Mucosa of descending colon (tissue), 3 donors: ENCODE measurements at regions not wholly inside any gene's neighbourhood (a gene's known extent, or its start where the extent isn't known, plus 50 kb on each side); places are given as distances from the start of the nearest gene placed in this dataset.
A peak's percentile ranks its signal among the peaks of the same experiment; 100 is the strongest.

Experiments used
- ATAC-seq: fragments of 200-7000 bp; cut with Tn5 transposase; one replicate; pipeline ENCODE4 v1.9.1; 2020; ENCODE audit warnings: mild to moderate bottlenecking, moderate library complexity
- DNase-seq, 3 donors: peaks; one replicate each; pipeline ENCODE4 v3.0.0-alpha.2; 2020
- H3K36me3 ChIP-seq: fragments of 200-600 bp; one replicate; pipeline ENCODE4 v1.8.0; 2021; ENCODE audit warnings: low read depth, mild to moderate bottlenecking
- H3K4me1 ChIP-seq: fragments of 200-600 bp; one replicate; pipeline ENCODE4 v1.8.0; 2021; ENCODE audit warnings: low read depth, mild to moderate bottlenecking
- H3K4me3 ChIP-seq: fragments of 200-600 bp; one replicate; pipeline ENCODE4 v1.8.0; 2021; ENCODE audit warnings: mild to moderate bottlenecking
- H3K9me3 ChIP-seq: fragments of 200-600 bp; one replicate; pipeline ENCODE4 v1.8.0; 2021; ENCODE audit warnings: mild to moderate bottlenecking
- intact Hi-C, 2 donors: fragments of 100-400 bp; cut with DNase I in 1 of 2; cut with micrococcal nuclease in 1 of 2; formaldehyde crosslinking; loops; one replicate each; pipeline versions ENCODE4 v1.11.0 to v1.11.1; 2022; cut with DNase I, micrococcal nuclease
- TF ChIP-seq, protein P1 (sequence below): fragments of 200-600 bp; IDR thresholded peaks from one replicate; pipeline ENCODE4 v1.8.0; 2022; ENCODE audit warnings: antibody characterized with exemption, mild to moderate bottlenecking
- donor health status: DM: no; HTN: no; CAD: no; lungs with moderate emphysema.
- donor health status: DM: no; HTN: no; CAD: no.
- donor health status: DM: no; HTN: yes; CAD: no.

- TF ChIP-seq, protein P1, sequence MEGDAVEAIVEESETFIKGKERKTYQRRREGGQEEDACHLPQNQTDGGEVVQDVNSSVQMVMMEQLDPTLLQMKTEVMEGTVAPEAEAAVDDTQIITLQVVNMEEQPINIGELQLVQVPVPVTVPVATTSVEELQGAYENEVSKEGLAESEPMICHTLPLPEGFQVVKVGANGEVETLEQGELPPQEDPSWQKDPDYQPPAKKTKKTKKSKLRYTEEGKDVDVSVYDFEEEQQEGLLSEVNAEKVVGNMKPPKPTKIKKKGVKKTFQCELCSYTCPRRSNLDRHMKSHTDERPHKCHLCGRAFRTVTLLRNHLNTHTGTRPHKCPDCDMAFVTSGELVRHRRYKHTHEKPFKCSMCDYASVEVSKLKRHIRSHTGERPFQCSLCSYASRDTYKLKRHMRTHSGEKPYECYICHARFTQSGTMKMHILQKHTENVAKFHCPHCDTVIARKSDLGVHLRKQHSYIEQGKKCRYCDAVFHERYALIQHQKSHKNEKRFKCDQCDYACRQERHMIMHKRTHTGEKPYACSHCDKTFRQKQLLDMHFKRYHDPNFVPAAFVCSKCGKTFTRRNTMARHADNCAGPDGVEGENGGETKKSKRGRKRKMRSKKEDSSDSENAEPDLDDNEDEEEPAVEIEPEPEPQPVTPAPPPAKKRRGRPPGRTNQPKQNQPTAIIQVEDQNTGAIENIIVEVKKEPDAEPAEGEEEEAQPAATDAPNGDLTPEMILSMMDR = no peak
- intact Hi-C loops = no loop called here
- Histone ChIP-seq H3K4me3 (no peak overlapping the region), H3K9me3 (no peaks in the 10 kb centered on the region), H3K4me1 (no peaks in the 10 kb centered on the region), H3K36me3 (no peaks in the 10 kb centered on the region)
- no peak for DNase-seq
- no peak for ATAC-seq
These were observed 1420.3 kb downstream of the BRD1 start for GRCh38 chr22:48407256-48407955.

DNA sequence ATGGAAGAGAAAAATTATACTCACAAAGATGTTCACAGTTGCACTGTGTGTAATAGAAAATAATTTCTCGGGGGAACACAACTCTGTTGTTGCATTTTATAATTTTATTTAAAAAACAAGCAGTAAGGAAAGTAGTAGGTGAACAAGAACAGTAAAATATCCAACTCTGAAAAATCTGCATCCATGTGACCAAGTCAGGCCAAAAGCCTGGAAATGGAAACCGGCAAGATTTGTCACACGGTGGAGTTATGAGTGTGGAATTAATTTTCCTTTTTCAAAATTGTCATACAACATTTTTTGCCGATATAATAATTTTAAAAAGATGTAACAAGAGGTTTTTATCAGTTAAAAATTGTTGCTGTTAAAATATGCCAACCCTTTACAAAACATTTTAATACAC lies 1421.5 kb downstream of the BRD1 start:
- Histone ChIP-seq H3K9me3 (no peaks in the 10 kb centered on the region), H3K4me3 (no peak overlapping the region), H3K4me1 (no peaks in the 10 kb centered on the region), H3K36me3 (no peaks in the 10 kb centered on the region)
- ATAC-seq (no peak), DNase-seq (no peak)
- TF ChIP-seq, protein P1 = no peak
- intact Hi-C loops = no loop called here

- no peaks in the 10 kb centered on the region for H3K36me3 ChIP-seq
- TF ChIP-seq, protein P1 = no peak
These were observed 1421.9 kb downstream of the BRD1 start for GRCh38 chr22:48405741-48406140.

DNA sequence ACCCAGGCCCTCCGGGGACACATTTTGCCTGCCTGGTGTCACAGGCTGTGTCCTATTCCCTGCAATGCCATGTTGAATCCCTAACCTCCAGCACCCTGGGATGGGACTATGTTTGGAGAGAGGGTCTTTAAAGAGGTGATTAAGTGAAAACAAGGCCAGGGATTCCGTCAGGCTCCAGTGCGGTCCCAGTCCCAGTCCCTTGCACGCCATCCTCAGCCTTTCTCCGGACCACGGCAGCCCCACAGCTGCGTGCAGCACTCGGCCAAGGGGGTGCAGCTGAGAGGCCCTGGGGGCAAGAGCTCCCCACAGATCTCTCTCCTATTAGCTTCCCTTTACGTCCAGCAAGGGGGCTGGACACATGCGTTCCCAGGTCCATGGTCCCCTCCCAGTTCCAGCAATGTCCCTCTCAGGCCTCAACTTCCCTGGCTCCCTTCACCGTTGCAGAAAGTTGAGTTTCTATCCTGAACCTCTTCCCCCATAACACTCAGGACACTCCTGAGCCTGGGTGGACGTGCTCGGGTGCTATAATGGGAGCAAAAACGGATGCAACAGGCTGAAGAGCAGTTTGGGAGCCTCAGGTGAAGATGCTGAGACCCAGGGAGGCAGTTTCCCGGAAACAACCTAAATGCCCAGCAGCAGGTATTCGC lies 1422.7 kb downstream of the BRD1 start:
- H3K9me3 ChIP-seq = no peaks in the 10 kb centered on the region
- TF ChIP-seq, protein P1 = no peak
- H3K4me3 ChIP-seq = no peak overlapping the region
- DNase-seq = no peak
- intact Hi-C loops = no loop called here
- H3K4me1 ChIP-seq = no peaks in the 10 kb centered on the region
- ATAC-seq = no peak
- no peaks in the 10 kb centered on the region for H3K36me3 ChIP-seq

More at GRCh38 chr22:48405741-48406140, 1421.9 kb downstream of the BRD1 start:
- H3K4me1 ChIP-seq = no peaks in the 10 kb centered on the region
- DNase-seq (peak in 1 of 3 donors; percentile 42), ATAC-seq (peak; percentile 70)
- intact Hi-C loops = no loop called here
- H3K4me3 ChIP-seq = no peak overlapping the region
- H3K9me3 ChIP-seq = no peaks in the 10 kb centered on the region

DNA sequence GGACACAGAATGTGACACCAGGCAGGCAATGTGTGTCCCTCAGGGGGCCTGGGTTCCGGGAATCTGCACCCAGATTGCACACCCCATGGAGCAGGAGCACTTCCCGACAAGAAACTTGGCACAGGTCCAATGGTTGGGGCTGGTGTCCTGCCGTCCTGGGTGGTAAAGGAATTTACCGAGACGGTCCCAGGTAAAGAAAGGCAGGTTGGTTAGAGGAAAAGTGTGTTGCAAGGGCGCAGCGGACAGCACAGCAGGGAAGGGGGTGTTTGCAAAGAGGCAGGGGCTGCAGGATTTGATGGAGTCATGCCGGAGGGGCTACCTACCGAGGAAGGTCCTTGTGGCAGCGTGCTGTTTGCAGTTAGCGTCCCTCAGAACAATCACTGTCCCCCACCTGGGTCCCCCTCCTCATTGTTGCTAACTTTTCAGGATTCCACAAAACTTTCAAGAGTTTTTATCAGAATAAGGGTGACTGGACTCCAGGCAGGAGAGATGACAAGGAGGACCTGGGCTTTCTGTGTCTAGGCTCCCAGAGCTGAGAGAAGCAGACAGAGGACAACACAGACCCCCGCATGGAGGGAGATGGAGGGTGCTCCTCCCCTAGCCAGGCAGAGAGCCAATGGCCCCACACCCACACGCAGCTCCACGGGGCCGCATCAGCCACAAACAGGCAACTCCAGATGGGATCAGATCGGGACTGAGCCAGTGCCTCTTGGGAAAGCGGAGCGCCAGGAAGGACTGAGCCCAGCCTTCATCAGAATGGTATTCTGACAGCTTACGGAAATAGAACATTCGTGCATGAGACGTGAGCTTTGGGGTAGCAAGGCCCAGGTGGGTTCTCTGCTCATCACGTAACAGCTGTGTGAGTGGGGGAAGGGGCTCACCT lies 1423.9 kb downstream of the BRD1 start:
- TF ChIP-seq, protein P1 = no peak
- DNase-seq = no peak
- Histone ChIP-seq H3K4me3 (no peak overlapping the region), H3K36me3 (no peaks in the 10 kb centered on the region), H3K4me1 (no peaks in the 10 kb centered on the region), H3K9me3 (no peaks in the 10 kb centered on the region)
- intact Hi-C loops = no loop called here
- ATAC-seq = no peak
